IMR-90 (cell line): ENCODE measurements at regions not wholly inside any gene's neighbourhood (a gene's known extent, or its start where the extent isn't known, plus 50 kb on each side); places are given as distances from the start of the nearest gene placed in this dataset.

Experiments used
- ATAC-seq: fragments of 200-7000 bp; cut with Tn5 transposase; 2 replicates; pipeline ENCODE4 v1.9.1; 2020; ENCODE audit warnings: low read depth, mild to moderate bottlenecking, moderate library complexity
- BruUV-seq: library from RNA; stranded (reverse); fragments of 400-500 nt; replicated peaks from 2 replicates; lab custom pipeline; 2021; lab: Mats Ljungman, UMichigan
- CTCF ChIA-PET: fragments of 300-600 bp; formaldehyde crosslinking; extraction: SDS; loops from one replicate; lab custom pipeline; 2021; ENCODE audit warnings: antibody characterized with exemption; lab: Yijun Ruan, JAX
- POLR2A ChIA-PET: fragments of 300-600 bp; sonication (Branson Sonifier 250); formaldehyde crosslinking; loops from one replicate; lab custom pipeline; 2022; ENCODE audit warnings: antibody characterized with exemption; ENCODE audit not compliant: unreplicated experiment; lab: Charles Lee
- DNase-seq: peaks from one replicate; pipeline ENCODE4 v3.0.0; 2013
- H2AFZ ChIP-seq: replicated peaks from 2 replicates; pipeline ENCODE3; 2013; ENCODE audit warnings: low read length, mild to moderate bottlenecking; ENCODE audit not compliant: poor library complexity
- H2AK5ac ChIP-seq: 2 replicates; pipeline ENCODE4 v1.6.1; 2013; ENCODE audit warnings: low read depth, low read length, inconsistent platforms
- H2AK9ac ChIP-seq: replicated peaks from 2 replicates; pipeline ENCODE3; 2013; ENCODE audit warnings: mild to moderate bottlenecking, low read depth, low read length, moderate library complexity; ENCODE audit not compliant: poor library complexity
- H2BK120ac ChIP-seq: 2 replicates; pipeline ENCODE4 v1.6.1; 2013; ENCODE audit warnings: low read depth, low read length, inconsistent platforms
- H2BK15ac ChIP-seq: 3 replicates; pipeline ENCODE4 v1.6.1; 2013; ENCODE audit warnings: low read depth, low read length, inconsistent platforms
- H2BK20ac ChIP-seq: 2 replicates; pipeline ENCODE4 v1.6.1; 2013; ENCODE audit warnings: low read depth, mild to moderate bottlenecking, inconsistent platforms, low read length, moderate library complexity
- H2BK5ac ChIP-seq: 2 replicates; pipeline ENCODE4 v1.6.1; 2013; ENCODE audit warnings: mild to moderate bottlenecking, low read depth, low read length, inconsistent platforms; ENCODE audit not compliant: poor library complexity, severe bottlenecking
- H3K14ac ChIP-seq: replicated peaks from 2 replicates; pipeline ENCODE4 v1.6.1; 2013; ENCODE audit warnings: low read depth, low read length, inconsistent platforms
- H3K18ac ChIP-seq: 2 replicates; pipeline ENCODE4 v1.6.1; 2013; ENCODE audit warnings: low read depth, low read length, control low read depth
- H3K23ac ChIP-seq: 2 replicates; pipeline ENCODE4 v1.6.1; 2013; ENCODE audit warnings: low read depth, low read length, inconsistent platforms
- H3K27ac ChIP-seq: 2 replicates; pipeline ENCODE4 v1.5.1; 2013; ENCODE audit warnings: mild to moderate bottlenecking, control low read depth, low read length; ENCODE audit not compliant: insufficient read depth
- H3K27me3 ChIP-seq: 2 replicates; pipeline ENCODE4 v1.6.1; 2013; ENCODE audit warnings: low read length; ENCODE audit not compliant: control insufficient read depth, insufficient read depth
- H3K36me3 ChIP-seq: 2 replicates; pipeline ENCODE4 v1.6.1; 2013; ENCODE audit warnings: low read length, mixed read lengths; ENCODE audit not compliant: control insufficient read depth, insufficient read depth
- H3K4ac ChIP-seq: 2 replicates; pipeline ENCODE4 v1.6.1; 2013; ENCODE audit warnings: low read depth, low read length, inconsistent platforms
- H3K4me1 ChIP-seq: 2 replicates; pipeline ENCODE4 v1.6.1; 2013; ENCODE audit warnings: low read length, mixed read lengths; ENCODE audit not compliant: control insufficient read depth, insufficient read depth
- H3K4me2 ChIP-seq: 2 replicates; pipeline ENCODE4 v1.6.1; 2013; ENCODE audit warnings: low read depth, mild to moderate bottlenecking, control low read depth, low read length, moderate library complexity
- H3K4me3 ChIP-seq: 2 replicates; pipeline ENCODE4 v1.5.1; 2013; ENCODE audit warnings: low read depth, mild to moderate bottlenecking, control low read depth, low read length, moderate library complexity; ENCODE audit not compliant: insufficient read depth
- H3K56ac ChIP-seq: 2 replicates; pipeline ENCODE4 v1.6.1; 2013; ENCODE audit warnings: low read length, inconsistent platforms; ENCODE audit not compliant: insufficient read depth; ENCODE audit errors: extremely low read depth
- H3K79me1 ChIP-seq, 2 experiments: 2 replicates each; pipeline ENCODE4 v1.6.1; 2013; ENCODE audit warnings: low read length in 2 of 2, inconsistent platforms in 1 of 2, low read depth in 1 of 2
- H3K9ac ChIP-seq: 2 replicates; pipeline ENCODE4 v1.6.1; 2013; ENCODE audit warnings: low read depth, low read length, control low read depth
- H3K9me1 ChIP-seq: 2 replicates; pipeline ENCODE4 v1.6.1; 2013; ENCODE audit warnings: low read length, inconsistent platforms; ENCODE audit not compliant: insufficient read depth
- H3K9me3 ChIP-seq: 2 replicates; pipeline ENCODE4 v1.6.1; 2013; ENCODE audit warnings: low read length; ENCODE audit not compliant: control insufficient read depth, insufficient read depth
- H4K20me1 ChIP-seq: 2 replicates; pipeline ENCODE4 v1.6.1; 2013; ENCODE audit warnings: low read length, inconsistent platforms; ENCODE audit not compliant: insufficient read depth
- H4K5ac ChIP-seq: 2 replicates; pipeline ENCODE4 v1.6.1; 2013; ENCODE audit warnings: mild to moderate bottlenecking, low read depth, low read length, control low read depth
- H4K8ac ChIP-seq, 2 experiments: 2 replicates each; pipeline ENCODE4 v1.6.1; 2013; ENCODE audit warnings: low read depth in 2 of 2, low read length in 2 of 2, control low read depth in 1 of 2, inconsistent platforms in 1 of 2
- H4K91ac ChIP-seq: 2 replicates; pipeline ENCODE4 v1.6.1; 2013; ENCODE audit warnings: low read depth, low read length, inconsistent platforms; ENCODE audit not compliant: insufficient read depth
- BHLHE40 ChIP-seq: fragments of 150-350 bp; IDR thresholded peaks from 2 replicates; pipeline ENCODE4 v1.6.1; 2016; ENCODE audit warnings: mild to moderate bottlenecking, low read depth, low read length
- CEBPB ChIP-seq: IDR thresholded peaks from 2 replicates; pipeline ENCODE4 v1.6.1; 2012; ENCODE audit warnings: low read depth, low read length, improper control_type of control experiment
- CHD1 ChIP-seq: IDR thresholded peaks from 2 replicates; pipeline ENCODE4 v1.6.1; 2012; ENCODE audit warnings: low read depth, low read length, improper control_type of control experiment
- CTCF ChIP-seq: conservative IDR thresholded peaks from 2 replicates; pipeline ENCODE4 v1.5.1; 2012; ENCODE audit warnings: mild to moderate bottlenecking, low read depth, low read length, improper control_type of control experiment
- FOS ChIP-seq: fragments of 150-350 bp; IDR thresholded peaks from 2 replicates; pipeline ENCODE4 v1.6.1; 2016; ENCODE audit warnings: low read depth, low read length
- MAFK ChIP-seq: IDR thresholded peaks from 2 replicates; pipeline ENCODE4 v1.6.1; 2012; ENCODE audit warnings: low read depth, low read length, improper control_type of control experiment
- MAZ ChIP-seq: IDR thresholded peaks from 2 replicates; pipeline ENCODE4 v1.6.1; 2012; ENCODE audit warnings: low read depth, mild to moderate bottlenecking, low read length, improper control_type of control experiment, moderate library complexity, borderline replicate concordance
- MXI1 ChIP-seq: IDR thresholded peaks from 2 replicates; pipeline ENCODE4 v1.6.1; 2012; ENCODE audit warnings: low read depth, mild to moderate bottlenecking, low read length, moderate library complexity, borderline replicate concordance
- NFE2L2 ChIP-seq: fragments of 150-350 bp; IDR thresholded peaks from 2 replicates; pipeline ENCODE4 v1.6.1; 2016; ENCODE audit warnings: low read depth, mild to moderate bottlenecking, low read length
- POLR2A ChIP-seq: IDR thresholded peaks from 2 replicates; pipeline ENCODE4 v1.6.1; 2012; ENCODE audit warnings: mild to moderate bottlenecking, low read depth, low read length
- RAD21 ChIP-seq: IDR thresholded peaks from 2 replicates; pipeline ENCODE4 v1.6.1; 2012; ENCODE audit warnings: low read length, improper control_type of control experiment
- RCOR1 ChIP-seq: IDR thresholded peaks from 2 replicates; pipeline ENCODE4 v1.6.1; 2012; ENCODE audit warnings: mild to moderate bottlenecking, low read length, improper control_type of control experiment; ENCODE audit not compliant: insufficient replicate concordance
- RFX5 ChIP-seq: IDR thresholded peaks from 2 replicates; pipeline ENCODE4 v1.8.0; 2012; ENCODE audit warnings: low read depth, mild to moderate bottlenecking, low read length, moderate library complexity
- SMC3 ChIP-seq: fragments of 150-350 bp; IDR thresholded peaks from 2 replicates; pipeline ENCODE4 v1.6.1; 2016; ENCODE audit warnings: low read depth, mild to moderate bottlenecking, antibody characterized with exemption, low read length, moderate library complexity
- USF2 ChIP-seq: fragments of 150-350 bp; IDR thresholded peaks from 2 replicates; pipeline ENCODE4 v1.6.1; 2017; ENCODE audit warnings: mild to moderate bottlenecking, antibody characterized with exemption, low read length, low read depth
- WGBS, 2 experiments: methylation state at CpG; one replicate each; pipeline versions ENCODE4 v1.1.5 to v1.1.7; 2013; ENCODE audit warnings: missing lambda C conversion rate in 2 of 2; ENCODE audit not compliant: insufficient read length in 1 of 2; ENCODE audit errors: extremely low coverage in 2 of 2; 5-methylcytosine and 5-hydroxymethylcytosine counted together
- dilution Hi-C: fragments of 300-500 bp; cut with HindIII; formaldehyde crosslinking; loops from one replicate; pipeline ENCODE4 v1.14.3; 2018; ENCODE audit warnings: low sequenced_read_pairs; ENCODE audit not compliant: unreplicated experiment
- in situ Hi-C: fragments of 300-500 bp; cut with MboI; formaldehyde crosslinking; loops from 3 replicates; pipeline ENCODE4 v1.14.3; 2019; ENCODE audit warnings: low sequenced_read_pairs, inconsistent platforms, mixed read lengths
- intact Hi-C: fragments of 100-400 bp; cut with micrococcal nuclease; formaldehyde crosslinking; loops from 2 replicates; pipeline ENCODE4 v1.10.0; 2022
- TF ChIP-seq, protein P1 (sequence below): fragments of 150-350 bp; IDR thresholded peaks from 2 replicates; pipeline ENCODE4 v1.6.1; 2016; ENCODE audit warnings: low read depth, mild to moderate bottlenecking, low read length, moderate library complexity, borderline replicate concordance

GRCh38 chr14:70268760-70269159, 80.0 kb upstream of the SLC8A3 start:
- no peak overlapping the region for H2BK15ac ChIP-seq
- H3K23ac ChIP-seq, result no peak overlapping the region
- no peak for DNase-seq
- no peaks in the 10 kb centered on the region for H4K20me1 ChIP-seq
- no peak overlapping the region for H3K4ac ChIP-seq
- H3K79me1 ChIP-seq, result no peaks in the 10 kb centered on the region
- TF ChIP-seq RFX5 (no peak), BHLHE40 (no peak), NFE2L2 (no peak), SMC3 (no peak), POLR2A (no peak), MAFK (no peak), USF2 (no peak), MAZ (no peak), RCOR1 (no peak), CHD1 (no peak), CEBPB (no peak), CTCF (no peak), MXI1 (no peak), RAD21 (no peak), FOS (no peak)
- TF ChIP-seq, protein P1, sequence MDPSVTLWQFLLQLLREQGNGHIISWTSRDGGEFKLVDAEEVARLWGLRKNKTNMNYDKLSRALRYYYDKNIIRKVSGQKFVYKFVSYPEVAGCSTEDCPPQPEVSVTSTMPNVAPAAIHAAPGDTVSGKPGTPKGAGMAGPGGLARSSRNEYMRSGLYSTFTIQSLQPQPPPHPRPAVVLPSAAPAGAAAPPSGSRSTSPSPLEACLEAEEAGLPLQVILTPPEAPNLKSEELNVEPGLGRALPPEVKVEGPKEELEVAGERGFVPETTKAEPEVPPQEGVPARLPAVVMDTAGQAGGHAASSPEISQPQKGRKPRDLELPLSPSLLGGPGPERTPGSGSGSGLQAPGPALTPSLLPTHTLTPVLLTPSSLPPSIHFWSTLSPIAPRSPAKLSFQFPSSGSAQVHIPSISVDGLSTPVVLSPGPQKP, result no peak
- H3K36me3 ChIP-seq, result no peaks in the 10 kb centered on the region
- no peak overlapping the region for H2BK120ac ChIP-seq
- no peaks in the 10 kb centered on the region for H3K9me1 ChIP-seq
- no peak overlapping the region for H3K56ac ChIP-seq
- H4K5ac ChIP-seq, result no peak overlapping the region
- intact Hi-C loops, result no loop called here
- no peak overlapping the region for H3K4me3 ChIP-seq
- no peak overlapping the region for H4K91ac ChIP-seq
- no peak overlapping the region for H3K4me2 ChIP-seq
- H3K9me3 ChIP-seq, result no peaks in the 10 kb centered on the region
- no peak overlapping the region for H2BK20ac ChIP-seq
- POLR2A ChIA-PET, result no interaction called here
- H2AFZ ChIP-seq, result no peak overlapping the region
- H3K9ac ChIP-seq, result no peak overlapping the region
- in situ Hi-C loops, result no loop called here
- H3K27me3 ChIP-seq, result no peaks in the 10 kb centered on the region
- H2AK9ac ChIP-seq, result no peak overlapping the region
- no peak overlapping the region for H3K14ac ChIP-seq
- H3K4me1 ChIP-seq, result no peaks in the 10 kb centered on the region
- no CpG with 5 or more reads among the region's 2 CpGs for WGBS, 2 experiments
- no peak overlapping the region for H4K8ac ChIP-seq
- no peak overlapping the region for H3K18ac ChIP-seq
- dilution Hi-C loops, result no loop called here
- H3K27ac ChIP-seq, result no peak overlapping the region
- H2AK5ac ChIP-seq, result no peak overlapping the region
- BruUV-seq, result no TSS peak
- no peak overlapping the region for H2BK5ac ChIP-seq
- no peak for ATAC-seq
- CTCF ChIA-PET, result no interaction called here
